ENCODE measurements at regions not wholly inside any gene's neighbourhood (a gene's known extent, or its start where the extent isn't known, plus 50 kb on each side); places are given as distances from the start of the nearest gene placed in this dataset.
"Not testable (repeated sequence)": the region's sequence is repeated elsewhere in the genome, so short reads cannot be mapped to it uniquely, and the experiment has no call there.

GRCh38 chrX:960821-961220 is 251.6 kb downstream of the CRLF2 start:
- ChIA-PET CTCF (no interaction called here), POLR2A (no interaction called here)
- DNase-seq (ENCODE audit: extremely low spot score): no peak
- TF ChIP-seq CTBP1 (IDR thresholded peaks at IDR 0.05; ENCODE audit: borderline replicate concordance): no peak
- no peak for TF ChIP-seq L3MBTL2 (conservative IDR thresholded peaks at IDR 0.05)
- TF ChIP-seq ARNT (IDR thresholded peaks at IDR 0.05): no peak
- no peak for TF ChIP-seq FOXK2 (IDR thresholded peaks at IDR 0.05)
- TF ChIP-seq HDGF (IDR thresholded peaks at IDR 0.05; ENCODE audit: borderline replicate concordance): no peak

- CTCF ChIA-PET: no interaction called here
- no peak for DNase-seq (ENCODE audit: extremely low spot score)
- POLR2A ChIA-PET: no interaction called here
- TF ChIP-seq FOXA1 (IDR thresholded peaks at IDR 0.05): no peak
- no peak for TF ChIP-seq BHLHE40 (IDR thresholded peaks at IDR 0.05; ENCODE audit: borderline replicate concordance)
- no peak for TF ChIP-seq SUZ12 (IDR thresholded peaks at IDR 0.05)
- no peak for TF ChIP-seq SP1 (IDR thresholded peaks at IDR 0.05)
- no peak for TF ChIP-seq FOXM1 (IDR thresholded peaks at IDR 0.05; ENCODE audit: borderline replicate concordance)
- TF ChIP-seq LEF1 (IDR thresholded peaks at IDR 0.05; ENCODE audit: borderline replicate concordance): no peak
- TF ChIP-seq ZNF384 (IDR thresholded peaks at IDR 0.05): no peak
- TF ChIP-seq L3MBTL2 (conservative IDR thresholded peaks at IDR 0.05): no peak
- TF ChIP-seq ELF4 (IDR thresholded peaks at IDR 0.05): no peak
- no peak for TF ChIP-seq TARDBP (IDR thresholded peaks at IDR 0.05)
- TF ChIP-seq ARNT (IDR thresholded peaks at IDR 0.05): no peak
- no peak for TF ChIP-seq CTBP1 (IDR thresholded peaks at IDR 0.05; ENCODE audit: borderline replicate concordance)
- TF ChIP-seq HDGF (IDR thresholded peaks at IDR 0.05; ENCODE audit: borderline replicate concordance): no peak
- TF ChIP-seq PKNOX1 (IDR thresholded peaks at IDR 0.05): no peak
- no peak for TF ChIP-seq NFRKB (IDR thresholded peaks at IDR 0.05)
- no peak for TF ChIP-seq FOXK2 (IDR thresholded peaks at IDR 0.05)
Observed at GRCh38 chrX:959595-959994, 252.9 kb downstream of the CRLF2 start.

GRCh38 chrX:955168-955781 is 257.2 kb downstream of the CRLF2 start:
- CTCF ChIA-PET; POLR2A ChIA-PET; DNase-seq (ENCODE audit: extremely low spot score): not testable (repeated sequence)

- POLR2A ChIA-PET: no interaction called here
- TF ChIP-seq FOXA1 (IDR thresholded peaks at IDR 0.05) (no peak), TARDBP (IDR thresholded peaks at IDR 0.05) (peak; percentile 9; the same call in 1 of the 2 replicates)
- CTCF ChIA-PET: no interaction called here
- no peak for DNase-seq (ENCODE audit: extremely low spot score)
Observed at GRCh38 chrX:953879-954482, 258.5 kb downstream of the CRLF2 start.

- no peak for DNase-seq (ENCODE audit: extremely low spot score)
- ChIA-PET POLR2A (no interaction called here), CTCF (no interaction called here)
- TF ChIP-seq LEF1 (IDR thresholded peaks at IDR 0.05; ENCODE audit: borderline replicate concordance) (no peak), NFRKB (IDR thresholded peaks at IDR 0.05) (no peak), FOXA1 (IDR thresholded peaks at IDR 0.05) (no peak), ZNF384 (IDR thresholded peaks at IDR 0.05) (no peak), BHLHE40 (IDR thresholded peaks at IDR 0.05; ENCODE audit: borderline replicate concordance) (no peak), HDGF (IDR thresholded peaks at IDR 0.05; ENCODE audit: borderline replicate concordance) (no peak), L3MBTL2 (conservative IDR thresholded peaks at IDR 0.05) (no peak), SP1 (IDR thresholded peaks at IDR 0.05) (no peak), ELF4 (IDR thresholded peaks at IDR 0.05) (no peak), CTBP1 (IDR thresholded peaks at IDR 0.05; ENCODE audit: borderline replicate concordance) (no peak)
Observed at GRCh38 chrX:952816-953215, 259.6 kb downstream of the CRLF2 start.

GRCh38 chrX:947262-947661 is 265.2 kb downstream of the CRLF2 start:
- DNase-seq (ENCODE audit: extremely low spot score); POLR2A ChIA-PET: not testable (repeated sequence)

GRCh38 chrX:943035-943434 is 269.4 kb downstream of the CRLF2 start:
- ChIA-PET POLR2A (no interaction called here), CTCF (no interaction called here)
- TF ChIP-seq BHLHE40 (IDR thresholded peaks at IDR 0.05; ENCODE audit: borderline replicate concordance) (no peak), FOXM1 (IDR thresholded peaks at IDR 0.05; ENCODE audit: borderline replicate concordance) (no peak), ZNF384 (IDR thresholded peaks at IDR 0.05) (no peak), TARDBP (IDR thresholded peaks at IDR 0.05) (no peak), ARNT (IDR thresholded peaks at IDR 0.05) (no peak), HDGF (IDR thresholded peaks at IDR 0.05; ENCODE audit: borderline replicate concordance) (no peak), NFRKB (IDR thresholded peaks at IDR 0.05) (no peak), CTBP1 (IDR thresholded peaks at IDR 0.05; ENCODE audit: borderline replicate concordance) (no peak), SP1 (IDR thresholded peaks at IDR 0.05) (no peak), PKNOX1 (IDR thresholded peaks at IDR 0.05) (no peak), ELF4 (IDR thresholded peaks at IDR 0.05) (no peak), LEF1 (IDR thresholded peaks at IDR 0.05; ENCODE audit: borderline replicate concordance) (no peak), L3MBTL2 (conservative IDR thresholded peaks at IDR 0.05) (no peak), SUZ12 (IDR thresholded peaks at IDR 0.05) (no peak), FOXK2 (IDR thresholded peaks at IDR 0.05) (no peak), FOXA1 (IDR thresholded peaks at IDR 0.05) (no peak)
- no peak for DNase-seq (ENCODE audit: extremely low spot score)

More at GRCh38 chrX:947262-947661, 265.2 kb downstream of the CRLF2 start:
- CTCF ChIA-PET: not testable (repeated sequence)
